ENCODE measurements at regions not wholly inside any gene's neighbourhood (a gene's known extent, or its start where the extent isn't known, plus 50 kb on each side); places are given as distances from the start of the nearest gene placed in this dataset.

DNA sequence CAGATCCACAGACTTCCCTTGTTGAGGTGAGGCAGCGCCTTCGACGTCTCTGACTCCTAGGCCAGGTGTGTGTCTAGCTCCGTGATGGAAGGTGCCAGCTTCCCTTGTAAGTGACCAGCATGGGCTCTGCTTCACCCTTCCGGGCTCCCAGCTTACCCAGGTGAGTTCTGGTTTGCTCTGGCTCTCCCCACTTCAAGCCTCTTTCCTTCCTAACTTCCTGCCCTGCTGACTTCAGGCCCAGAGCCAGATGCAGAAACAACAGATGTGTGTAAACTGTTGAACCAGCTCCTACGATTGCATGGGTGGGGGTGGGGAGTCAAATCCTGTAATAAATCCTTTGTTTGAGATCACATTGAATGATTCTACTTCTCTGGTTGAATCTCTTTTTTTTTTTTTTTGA, 51.6 kb upstream of the BMP6 start:
- Histone ChIP-seq H3K9me3 (ENCODE audit: low read depth) (no peaks in the 10 kb centered on the region), H3K4me1 (ENCODE audit: insufficient read depth) (peaks cover 15% of the 10 kb centered on the region), H3K27ac (no peak overlapping the region), H3K4me3 (no peak overlapping the region), H3K4me2 (no peak overlapping the region), H4K20me1 (ENCODE audit: insufficient read depth, poor library complexity, severe bottlenecking) (no peaks in the 10 kb centered on the region), H3K9me2 (replicated peaks; ENCODE audit: insufficient read depth) (no peaks in the 10 kb centered on the region), H3K36me3 (replicated peaks; ENCODE audit: insufficient read depth, low read depth) (no peaks in the 10 kb centered on the region), H3K79me2 (no peaks in the 10 kb centered on the region), H3K27me3 (no peaks in the 10 kb centered on the region), H2AFZ (no peak overlapping the region)
- no peak for DNase-seq (ENCODE audit: low spot score)
- WGBS (ENCODE audit: low lambda C conversion rate, missing lambda C conversion rate) = 86% methylated on average over 6 of the region's 6 CpGs
- TF ChIP-seq EZH2 (IDR thresholded peaks at IDR 0.05; ENCODE audit: borderline replicate concordance) (no peak), EZH2phosphoT487 (IDR thresholded peaks at IDR 0.05; ENCODE audit: low read depth, severe bottlenecking, unreplicated experiment) (no peak), CTCF (IDR thresholded peaks at IDR 0.05; ENCODE audit: poor library complexity) (no peak)

GRCh38 chr6:7675353-7675945, 50.5 kb upstream of the BMP6 start:
- Histone ChIP-seq H2AFZ (no peak overlapping the region), H3K9me2 (replicated peaks; ENCODE audit: insufficient read depth) (no peaks in the 10 kb centered on the region), H3K4me2 (no peak overlapping the region), H3K27ac (no peak overlapping the region), H3K27me3 (no peaks in the 10 kb centered on the region), H3K79me2 (no peaks in the 10 kb centered on the region), H3K36me3 (replicated peaks; ENCODE audit: insufficient read depth, low read depth) (no peaks in the 10 kb centered on the region), H3K9me3 (ENCODE audit: low read depth) (no peaks in the 10 kb centered on the region), H4K20me1 (ENCODE audit: insufficient read depth, poor library complexity, severe bottlenecking) (no peaks in the 10 kb centered on the region), H3K4me1 (ENCODE audit: insufficient read depth) (peaks cover 15% of the 10 kb centered on the region), H3K4me3 (no peak overlapping the region)
- no peak for DNase-seq (ENCODE audit: low spot score)
- TF ChIP-seq CTCF (IDR thresholded peaks at IDR 0.05; ENCODE audit: poor library complexity) = no peak
- no peak for TF ChIP-seq EZH2 (IDR thresholded peaks at IDR 0.05; ENCODE audit: borderline replicate concordance)
- TF ChIP-seq EZH2phosphoT487 (IDR thresholded peaks at IDR 0.05; ENCODE audit: low read depth, severe bottlenecking, unreplicated experiment) = no peak
- 51% methylated on average over 10 of the region's 10 CpGs for WGBS (ENCODE audit: low lambda C conversion rate, missing lambda C conversion rate)

Data from hepatocyte (in vitro differentiated cells).